ENCODE measurements at regions not wholly inside any gene's neighbourhood (a gene's known extent, or its start where the extent isn't known, plus 50 kb on each side); places are given as distances from the start of the nearest gene placed in this dataset.

- DNase-seq (ENCODE audit: low read depth in 2 of 2) = peak; percentile 12 to 30
These were observed 625.2 kb downstream of the LMO4 start for GRCh38 chr1:87953732-87954344.

GRCh38 chr1:87955038-87955437, 626.4 kb downstream of the LMO4 start:
- DNase-seq (ENCODE audit: low read depth in 2 of 2) = no peak

- DNase-seq (ENCODE audit: low read depth in 2 of 2) = no peak
These were observed 627.4 kb downstream of the LMO4 start for GRCh38 chr1:87956072-87956471.

DNA sequence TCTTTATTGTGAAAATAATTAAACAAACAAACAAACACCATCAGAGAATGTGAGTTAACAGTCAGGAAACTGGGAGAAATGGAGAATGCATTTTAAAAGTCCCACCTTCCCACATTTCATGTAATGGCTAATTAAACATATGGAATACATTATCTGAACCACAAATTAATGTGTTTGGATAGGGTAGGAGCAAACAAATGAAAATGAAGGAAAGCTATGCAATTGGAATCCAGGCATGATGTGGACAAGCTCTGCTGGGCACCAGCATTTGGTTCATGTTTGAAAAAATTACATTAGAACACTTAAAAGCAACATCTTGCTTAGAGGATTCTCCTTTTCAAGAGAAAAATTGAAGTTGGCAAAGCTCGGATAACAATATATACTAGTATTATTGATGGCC, 628.1 kb downstream of the LMO4 start:
- no peak for DNase-seq (ENCODE audit: low read depth in 2 of 2)

GRCh38 chr1:87957331-87957730, 628.7 kb downstream of the LMO4 start:
- no peak for DNase-seq (ENCODE audit: low read depth in 2 of 2)

- DNase-seq (ENCODE audit: low read depth in 2 of 2) = no peak
These were observed 629.5 kb downstream of the LMO4 start for GRCh38 chr1:87958201-87958600.

DNA sequence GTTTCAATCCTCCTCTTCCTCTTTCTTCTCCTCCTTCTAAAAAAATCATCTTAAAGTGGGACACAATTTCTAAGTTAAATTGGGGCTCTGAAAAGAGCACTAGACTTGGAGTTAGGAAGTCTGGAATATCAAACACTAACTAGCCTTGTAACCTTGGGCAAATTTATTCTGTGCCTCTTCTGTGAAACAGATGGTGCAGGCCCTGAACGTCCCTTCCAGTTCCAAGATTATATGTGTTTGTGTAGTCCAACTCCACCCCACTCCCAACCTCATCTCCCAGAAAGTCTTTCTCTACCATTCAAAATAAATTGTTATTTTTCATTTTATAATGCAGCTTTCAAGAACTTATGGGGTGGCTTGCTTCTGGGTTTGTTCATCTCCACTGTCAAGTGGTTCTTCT, 630.0 kb downstream of the LMO4 start:
- no peak for DNase-seq (ENCODE audit: low read depth in 2 of 2)

- no peak for DNase-seq (ENCODE audit: low read depth in 2 of 2)
These were observed 630.6 kb downstream of the LMO4 start for GRCh38 chr1:87959236-87959635.

GRCh38 chr1:87961992-87962391, 633.3 kb downstream of the LMO4 start:
- no peak for DNase-seq (ENCODE audit: low read depth in 2 of 2)

GRCh38 chr1:87963556-87963955, 634.9 kb downstream of the LMO4 start:
- no peak for DNase-seq (ENCODE audit: low read depth in 2 of 2)

GRCh38 chr1:87965193-87965592, 636.5 kb downstream of the LMO4 start:
- DNase-seq (ENCODE audit: low read depth in 2 of 2) = no peak

DNA sequence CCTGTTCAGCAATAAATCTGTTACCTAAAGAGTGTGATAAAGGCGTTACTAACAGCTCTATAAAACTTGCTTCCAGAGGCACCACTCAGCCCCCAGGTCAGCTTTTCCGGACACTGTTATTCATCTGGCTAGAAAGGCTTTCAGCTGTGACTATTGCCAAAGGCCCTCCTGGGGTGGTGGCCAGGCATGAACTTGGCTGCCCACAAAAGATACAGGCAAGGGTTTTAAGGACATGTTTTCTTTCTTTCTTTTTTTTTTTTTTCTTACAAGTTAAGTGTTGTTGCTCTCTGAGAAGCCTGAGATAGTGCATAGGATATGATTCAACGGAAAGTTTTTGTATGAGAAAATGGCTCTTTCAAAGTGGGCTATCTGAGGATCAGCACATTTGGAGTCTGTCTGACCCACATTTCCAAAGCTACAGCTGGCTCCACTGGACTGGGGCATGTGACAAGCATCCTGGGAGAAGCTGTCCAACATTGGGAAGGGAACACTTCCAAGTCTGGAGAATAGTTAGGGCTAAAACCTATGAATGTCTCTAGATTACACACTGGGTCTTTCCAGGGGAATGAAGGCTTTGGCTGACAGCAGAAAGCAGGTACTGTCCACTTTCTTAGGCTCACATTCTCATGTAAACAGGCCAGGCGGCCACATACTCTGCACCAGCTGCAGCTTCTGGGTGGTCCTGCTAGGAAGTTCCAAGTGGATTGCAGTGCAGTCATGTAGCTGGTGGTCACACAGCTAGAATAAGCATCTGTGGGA, 639.7 kb downstream of the LMO4 start:
- no peak for DNase-seq (ENCODE audit: low read depth in 2 of 2)

GRCh38 chr1:87969040-87969439, 640.4 kb downstream of the LMO4 start:
- DNase-seq (ENCODE audit: low read depth in 2 of 2) = no peak

- DNase-seq (ENCODE audit: low read depth in 2 of 2) = no peak
These were observed 644.1 kb downstream of the LMO4 start for GRCh38 chr1:87972811-87973210.

DNA sequence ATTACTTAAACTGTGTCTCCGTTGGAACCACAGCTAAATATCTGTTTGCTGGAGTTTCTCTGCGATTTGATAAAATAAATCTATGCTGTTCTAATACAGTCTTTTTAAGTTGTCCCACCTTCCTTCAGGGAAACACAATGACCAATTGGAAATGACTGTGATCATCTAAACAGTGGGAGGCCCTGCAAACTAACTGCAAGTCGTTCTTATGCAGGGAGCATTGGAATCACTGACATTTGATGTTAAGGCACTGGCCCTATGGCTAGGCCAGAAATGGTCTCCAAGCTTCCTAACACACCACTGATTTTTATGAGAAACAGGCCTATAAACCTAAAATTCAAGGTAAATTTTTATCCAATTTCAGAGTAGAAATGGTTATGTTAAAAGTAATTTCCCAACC, 645.2 kb downstream of the LMO4 start:
- no peak for DNase-seq (ENCODE audit: low read depth in 2 of 2)

DNA sequence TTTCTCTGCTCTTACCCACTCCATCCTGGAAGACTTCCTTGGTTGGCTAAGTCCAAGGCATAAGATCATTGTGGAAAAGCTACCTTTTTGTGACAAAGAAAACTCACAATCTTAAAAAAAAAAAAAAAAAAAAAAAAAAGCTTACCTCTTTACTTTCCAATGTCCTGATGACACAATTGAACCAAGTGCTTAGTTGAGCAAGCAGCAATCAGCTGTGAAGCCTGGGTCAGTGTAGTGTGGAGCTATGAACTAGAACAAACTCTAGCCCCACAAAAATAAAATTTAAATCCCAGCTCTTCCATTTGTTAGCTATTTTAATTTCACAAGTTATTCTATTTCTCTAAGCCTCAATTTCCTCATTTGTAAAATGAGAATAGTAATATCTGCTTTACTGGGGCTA, 647.6 kb downstream of the LMO4 start:
- no peak for DNase-seq (ENCODE audit: low read depth in 2 of 2)

- DNase-seq (ENCODE audit: low read depth in 2 of 2) = no peak
These were observed 648.5 kb downstream of the LMO4 start for GRCh38 chr1:87977145-87977544.

DNA sequence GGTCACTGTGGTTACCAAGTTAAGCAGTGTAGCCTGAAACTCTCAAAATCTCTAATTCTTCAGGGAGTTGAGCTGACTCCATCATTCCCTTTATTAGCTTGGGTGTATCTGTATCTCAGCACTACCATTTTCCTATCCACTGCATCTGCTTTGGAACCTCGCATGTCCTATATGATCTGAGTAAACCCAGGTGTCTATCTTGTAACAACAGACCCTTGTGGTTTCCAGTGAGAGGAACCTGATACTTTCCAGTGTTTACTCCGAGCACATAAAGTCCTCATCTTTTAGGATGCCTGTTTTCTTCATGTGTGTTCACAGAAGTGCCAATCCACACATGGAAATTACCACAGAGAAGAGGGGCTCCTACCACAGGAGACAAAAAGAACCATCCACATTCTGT, 650.4 kb downstream of the LMO4 start:
- DNase-seq (ENCODE audit: low read depth in 2 of 2) = no peak

DNA sequence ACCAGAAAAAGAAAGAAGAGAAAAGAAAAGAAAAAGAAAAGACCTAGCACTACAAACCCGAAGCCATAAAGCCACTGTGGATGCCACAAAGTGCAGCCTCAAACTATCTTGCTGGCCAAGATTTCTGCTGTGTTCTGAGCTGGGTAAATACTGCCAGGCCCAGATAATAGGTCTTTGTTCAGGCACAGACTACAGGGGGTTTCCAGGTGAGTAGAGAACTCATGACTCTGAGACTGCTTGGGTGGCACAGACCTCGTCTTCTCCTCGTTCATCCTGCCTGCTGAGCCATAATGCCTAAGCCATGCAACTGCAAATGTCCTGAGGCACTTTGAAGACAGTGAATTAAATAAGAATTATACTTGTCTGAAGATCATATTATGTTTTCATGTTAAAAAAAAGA, 651.8 kb downstream of the LMO4 start:
- no peak for DNase-seq (ENCODE audit: low read depth in 2 of 2)

DNA sequence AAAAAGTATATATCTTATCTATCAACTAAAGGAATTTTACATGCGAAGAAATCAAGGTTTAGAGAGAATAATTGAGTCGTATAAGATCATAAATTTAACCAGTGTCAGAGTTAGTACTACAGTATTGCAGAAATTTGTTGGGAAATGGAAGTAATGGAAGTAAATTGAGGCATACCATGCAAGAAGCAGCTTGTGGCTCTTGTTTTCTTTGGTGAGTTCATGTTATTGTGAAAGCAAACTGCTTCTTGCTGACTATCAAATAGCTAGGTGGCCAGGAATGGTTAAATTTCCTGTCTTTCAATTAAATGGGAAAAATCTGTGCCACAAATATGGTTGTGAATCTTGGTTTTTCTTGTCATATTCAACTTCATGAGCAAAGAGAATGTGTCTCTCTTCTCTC, 652.7 kb downstream of the LMO4 start:
- no peak for DNase-seq (ENCODE audit: low read depth in 2 of 2)

DNA sequence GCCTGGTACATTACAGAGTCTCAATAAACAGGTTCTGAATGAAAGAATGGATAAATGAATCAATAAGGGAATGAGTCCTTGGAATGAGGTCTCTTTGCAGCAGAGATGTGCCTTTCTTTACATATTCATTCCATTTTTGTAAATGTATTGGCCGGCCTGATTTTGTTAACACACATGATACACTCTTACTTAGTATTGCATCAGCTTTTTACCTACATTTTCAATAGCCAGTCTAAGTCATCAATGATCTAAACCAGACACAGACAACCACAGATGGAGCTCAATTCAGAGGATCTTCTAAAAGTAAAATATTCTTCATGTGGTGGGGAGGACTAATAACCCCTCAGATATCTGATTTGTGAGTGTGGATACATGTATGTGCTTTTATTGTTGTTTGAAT, 653.1 kb downstream of the LMO4 start:
- DNase-seq (ENCODE audit: low read depth in 2 of 2) = no peak

DNA sequence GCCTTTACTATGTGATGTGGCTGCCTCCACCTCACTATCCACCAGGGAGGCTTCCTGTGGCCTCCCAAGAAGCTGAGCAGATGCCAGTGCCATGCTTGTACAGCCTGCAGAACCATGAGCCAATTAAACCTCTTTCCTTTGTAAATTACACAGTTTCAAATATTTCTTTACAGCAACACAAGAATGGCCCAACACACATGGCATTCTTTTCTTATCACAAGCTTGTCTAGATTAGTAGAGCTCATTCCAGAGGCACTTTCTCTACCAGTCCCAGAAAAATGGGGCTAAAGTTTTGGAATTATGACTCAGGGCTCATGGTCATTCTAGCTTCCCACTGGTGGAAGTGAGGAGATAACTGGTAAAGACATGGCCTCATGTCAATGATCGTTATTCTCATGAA, 655.2 kb downstream of the LMO4 start:
- no peak for DNase-seq (ENCODE audit: low read depth in 2 of 2)

- DNase-seq (ENCODE audit: low read depth in 2 of 2) = no peak
These were observed 656.4 kb downstream of the LMO4 start for GRCh38 chr1:87985071-87985470.

Measured in stimulated activated CD8-positive, alpha-beta memory T cell treated with anti-CD3 and anti-CD28 coated beads, Interleukin-7, amount 100 ng/mL, for 1 hour (primary cell).